CD8-positive, alpha-beta memory T cell (primary cell): ENCODE measurements at regions not wholly inside any gene's neighbourhood (a gene's known extent, or its start where the extent isn't known, plus 50 kb on each side); places are given as distances from the start of the nearest gene placed in this dataset.

Experiments used
- CTCF ChIA-PET: fragments of 350-600 bp; sonication (Branson Sonifier 250); formaldehyde crosslinking; loops from one replicate; lab custom pipeline; 2021; ENCODE audit warnings: antibody characterized with exemption; lab: Charles Lee
- POLR2A ChIA-PET: fragments of 350-600 bp; sonication (Branson Sonifier 250); formaldehyde crosslinking; loops from one replicate; lab custom pipeline; 2021; ENCODE audit warnings: antibody characterized with exemption; lab: Charles Lee
- DNase-seq, 5 donors: peaks; one replicate each; pipeline versions ENCODE4 v3.0.0 to v3.0.0-alpha.2; 2020 to 2022; ENCODE audit warnings: mixed read lengths in 1 of 5
- H3K27ac ChIP-seq: one replicate; pipeline ENCODE4 v1.7.0; 2013; ENCODE audit warnings: low read depth, mild to moderate bottlenecking, low read length, moderate library complexity
- H3K27me3 ChIP-seq: 2 replicates; pipeline ENCODE4 v1.7.0; 2013; ENCODE audit warnings: low read length, mild to moderate bottlenecking; ENCODE audit not compliant: insufficient read depth, poor library complexity, severe bottlenecking
- H3K36me3 ChIP-seq: 2 replicates; pipeline ENCODE4 v1.7.0; 2013; ENCODE audit warnings: mild to moderate bottlenecking, low read length, moderate library complexity; ENCODE audit not compliant: insufficient read depth
- H3K4me1 ChIP-seq: 2 replicates; pipeline ENCODE4 v1.7.0; 2013; ENCODE audit warnings: mild to moderate bottlenecking, low read length, moderate library complexity; ENCODE audit not compliant: insufficient read depth
- H3K4me3 ChIP-seq: 2 replicates; pipeline ENCODE4 v1.7.0; 2013; ENCODE audit warnings: mild to moderate bottlenecking, low read length
- H3K9me3 ChIP-seq: 2 replicates; pipeline ENCODE4 v1.7.0; 2013; ENCODE audit warnings: mild to moderate bottlenecking, low read length
- H3K27ac Mint-ChIP-seq, 8 donors: one replicate each; pipeline ENCODE4 v1.8.0; 2020 to 2021; ENCODE audit warnings: mixed read lengths in 8 of 8, mild to moderate bottlenecking in 6 of 8, inconsistent platforms in 3 of 8, moderate library complexity in 3 of 8
- H3K27me3 Mint-ChIP-seq, 2 donors: one replicate each; pipeline ENCODE4 v1.8.0; 2020 to 2021; ENCODE audit warnings: mixed read lengths in 2 of 2, mild to moderate bottlenecking in 1 of 2, moderate library complexity in 1 of 2
- H3K36me3 Mint-ChIP-seq, 3 donors: one replicate each; pipeline ENCODE4 v1.8.0; 2020 to 2021; ENCODE audit warnings: mixed read lengths in 3 of 3, inconsistent platforms in 1 of 3, mild to moderate bottlenecking in 1 of 3
- H3K4me1 Mint-ChIP-seq, 3 donors: one replicate each; pipeline ENCODE4 v1.8.0; 2020 to 2021; ENCODE audit warnings: mixed read lengths in 3 of 3, inconsistent platforms in 1 of 3, mild to moderate bottlenecking in 1 of 3
- H3K4me3 Mint-ChIP-seq, 7 donors: one replicate each; pipeline ENCODE4 v1.8.0; 2020 to 2021; ENCODE audit warnings: mixed read lengths in 7 of 7, mild to moderate bottlenecking in 6 of 7, moderate library complexity in 4 of 7, inconsistent platforms in 2 of 7
- H3K9me3 Mint-ChIP-seq, 5 donors: one replicate each; pipeline ENCODE4 v1.8.0; 2020 to 2022; ENCODE audit warnings: mixed read lengths in 5 of 5, mild to moderate bottlenecking in 3 of 5, moderate library complexity in 2 of 5, inconsistent platforms in 1 of 5

- Mint-ChIP-seq H3K36me3 (no peaks in the 10 kb centered on the region), H3K27me3 (no peaks in the 10 kb centered on the region), H3K9me3 (no peaks in the 10 kb centered on the region), H3K4me1 (peaks cover 28 to 33% (median 32%) of the 10 kb centered on the region in 3 donors), H3K27ac (peak overlapping the region in 5 of 8 donors; percentile 8 to 83 (median 47)), H3K4me3 (peak overlapping the region in 1 of 7 donors; percentile 33)
- no peak overlapping the region for H3K27ac ChIP-seq
- H3K36me3 ChIP-seq: no peaks in the 10 kb centered on the region
- H3K27me3 ChIP-seq: no peaks in the 10 kb centered on the region
- no peak overlapping the region for H3K4me3 ChIP-seq
- DNase-seq: no peak
- no peaks in the 10 kb centered on the region for H3K9me3 ChIP-seq
- POLR2A ChIA-PET: no interaction called here
- CTCF ChIA-PET: interaction anchor here (0.9 kb wide), 1 partner anchor 60 kb away, joined by 3 read pairs; no protein-coding TSS in a partner anchor
- peaks cover 8% of the 10 kb centered on the region for H3K4me1 ChIP-seq
Observed at GRCh38 chr3:4897765-4898453, 81.3 kb upstream of the BHLHE40 start.

DNA sequence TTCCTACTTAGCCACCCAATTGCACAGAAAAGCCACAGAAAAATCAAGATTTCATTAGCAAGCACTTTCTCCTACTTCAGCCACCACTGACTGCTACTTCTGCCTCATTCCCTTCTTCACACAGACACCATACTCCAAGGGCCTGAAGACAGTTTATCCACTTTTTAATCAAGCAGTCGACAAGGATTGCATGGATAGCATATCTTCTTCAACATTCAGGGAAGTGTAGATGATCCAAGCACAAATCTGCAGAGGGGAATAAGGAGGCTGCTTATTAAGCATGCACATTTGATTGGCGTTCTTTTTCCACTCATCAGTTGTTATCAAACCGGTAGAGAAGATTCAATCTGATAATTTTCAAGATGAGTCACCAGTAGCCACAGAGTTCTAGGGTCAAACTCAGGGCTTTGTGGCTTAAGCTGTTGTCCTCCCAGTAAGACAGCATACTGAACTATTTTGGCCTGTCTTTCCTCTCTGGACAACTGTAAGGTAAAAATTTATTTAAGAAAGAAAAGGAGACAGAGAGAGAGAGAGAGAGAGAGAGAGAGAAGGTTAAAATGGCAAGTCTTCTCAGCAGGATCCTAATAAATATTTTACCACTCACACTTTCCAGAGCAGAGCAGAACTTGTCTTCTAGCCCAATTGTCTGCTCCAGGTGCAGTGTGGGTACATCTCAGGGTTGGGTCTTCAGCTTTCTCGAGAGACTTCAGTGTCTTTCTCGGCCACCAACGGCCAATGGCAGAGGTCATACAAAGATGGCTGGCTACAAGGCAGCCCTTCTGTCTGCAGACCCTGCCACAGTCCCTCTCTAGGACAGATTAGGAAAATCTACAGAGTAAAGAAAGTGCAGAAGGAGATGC lies 80.6 kb upstream of the BHLHE40 start:
- no peaks in the 10 kb centered on the region for H3K27me3 Mint-ChIP-seq
- no peaks in the 10 kb centered on the region for H3K9me3 Mint-ChIP-seq
- H3K4me3 ChIP-seq: no peak overlapping the region
- ChIA-PET POLR2A (no interaction called here), CTCF (no interaction called here)
- H3K27ac ChIP-seq: no peak overlapping the region
- no peaks in the 10 kb centered on the region for H3K36me3 ChIP-seq
- no peaks in the 10 kb centered on the region for H3K36me3 Mint-ChIP-seq
- peak overlapping the region in 7 of 8 donors; percentile 8 to 89 (median 53) for H3K27ac Mint-ChIP-seq
- peaks cover 8% of the 10 kb centered on the region for H3K4me1 ChIP-seq
- peaks cover 28 to 33% (median 32%) of the 10 kb centered on the region in 3 donors for H3K4me1 Mint-ChIP-seq
- no peak for DNase-seq
- H3K4me3 Mint-ChIP-seq: peak overlapping the region in 1 of 7 donors; percentile 38
- H3K27me3 ChIP-seq: no peaks in the 10 kb centered on the region
- H3K9me3 ChIP-seq: no peaks in the 10 kb centered on the region

DNA sequence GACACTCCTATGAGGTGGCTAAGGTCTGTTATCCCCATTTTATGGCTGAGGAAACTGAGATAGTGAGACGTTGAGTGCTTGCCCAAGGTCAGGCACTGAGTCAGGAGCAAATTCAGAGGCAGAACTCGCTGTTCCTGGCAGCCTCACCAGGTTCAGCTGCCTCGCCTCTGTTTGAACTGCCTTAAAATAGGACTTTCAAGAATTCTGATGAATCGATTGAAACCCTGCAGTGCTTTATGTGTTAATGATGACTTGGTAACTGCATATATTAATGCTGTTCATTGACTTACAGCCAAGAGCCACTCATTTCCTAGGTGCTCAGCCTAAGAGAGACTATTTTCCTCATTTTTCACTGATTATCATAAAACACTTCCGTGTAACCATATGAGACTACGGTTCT lies 79.5 kb upstream of the BHLHE40 start:
- DNase-seq: no peak
- ChIA-PET CTCF (no interaction called here), POLR2A (no interaction called here)
- Mint-ChIP-seq H3K36me3 (no peaks in the 10 kb centered on the region), H3K27ac (peak overlapping the region in 7 of 8 donors; percentile 7 to 59 (median 34)), H3K4me3 (peak overlapping the region in 3 of 7 donors; percentile 2 to 17 (median 13)), H3K9me3 (no peaks in the 10 kb centered on the region), H3K4me1 (peaks cover 30 to 40% (median 39%) of the 10 kb centered on the region in 3 donors), H3K27me3 (no peaks in the 10 kb centered on the region)
- H3K36me3 ChIP-seq: no peaks in the 10 kb centered on the region
- no peaks in the 10 kb centered on the region for H3K27me3 ChIP-seq
- H3K4me3 ChIP-seq: no peak overlapping the region
- H3K27ac ChIP-seq: no peak overlapping the region
- H3K4me1 ChIP-seq: peaks cover 14% of the 10 kb centered on the region
- H3K9me3 ChIP-seq: no peaks in the 10 kb centered on the region

- DNase-seq: no peak
- Mint-ChIP-seq H3K9me3 (no peaks in the 10 kb centered on the region), H3K27ac (peak overlapping the region; percentile 7 to 59 (median 33)), H3K4me3 (peak overlapping the region in 5 of 7 donors; percentile 2 to 41 (median 17)), H3K4me1 (peaks cover 36 to 46% (median 44%) of the 10 kb centered on the region in 3 donors), H3K36me3 (no peaks in the 10 kb centered on the region), H3K27me3 (no peaks in the 10 kb centered on the region)
- Histone ChIP-seq H3K9me3 (no peaks in the 10 kb centered on the region), H3K4me3 (no peak overlapping the region), H3K36me3 (no peaks in the 10 kb centered on the region), H3K27me3 (no peaks in the 10 kb centered on the region), H3K4me1 (peaks cover 19% of the 10 kb centered on the region), H3K27ac (no peak overlapping the region)
- ChIA-PET CTCF (interaction anchor here (1.0 kb wide), 1 partner anchor 8 kb away, joined by 4 read pairs; no protein-coding TSS in a partner anchor), POLR2A (interaction anchor here (0.6 kb wide), 1 partner anchor 57 kb away, joined by 3 read pairs; no protein-coding TSS in a partner anchor)
Observed at GRCh38 chr3:4900298-4900697, 78.9 kb upstream of the BHLHE40 start.

GRCh38 chr3:4904811-4905695 lies 74.2 kb upstream of the BHLHE40 start:
- no peak for DNase-seq
- H3K27me3 Mint-ChIP-seq: no peaks in the 10 kb centered on the region
- H3K9me3 Mint-ChIP-seq: no peaks in the 10 kb centered on the region
- H3K4me1 Mint-ChIP-seq: peaks cover 39 to 67% (median 61%) of the 10 kb centered on the region in 3 donors
- Histone ChIP-seq H3K36me3 (no peaks in the 10 kb centered on the region), H3K27ac (no peak overlapping the region), H3K27me3 (no peaks in the 10 kb centered on the region), H3K9me3 (no peaks in the 10 kb centered on the region), H3K4me1 (peaks cover 38% of the 10 kb centered on the region), H3K4me3 (no peak overlapping the region)
- ChIA-PET CTCF (interaction anchor here (0.8 to 1.2 kb wide), 5 partner anchors 72 to 121 kb away, joined by 3 read pairs; no protein-coding TSS in a partner anchor), POLR2A (no interaction called here)
- peak overlapping the region; percentile 1 to 85 (median 36) for H3K27ac Mint-ChIP-seq
- no peaks in the 10 kb centered on the region for H3K36me3 Mint-ChIP-seq
- H3K4me3 Mint-ChIP-seq: peak overlapping the region in 2 of 7 donors; percentile 17 to 28

GRCh38 chr3:4906107-4906621 lies 73.1 kb upstream of the BHLHE40 start:
- H3K27me3 Mint-ChIP-seq: no peaks in the 10 kb centered on the region
- no peak overlapping the region for H3K4me3 ChIP-seq
- no peaks in the 10 kb centered on the region for H3K36me3 ChIP-seq
- no peak overlapping the region for H3K27ac ChIP-seq
- peak overlapping the region in 1 of 7 donors; percentile 56 for H3K4me3 Mint-ChIP-seq
- no peaks in the 10 kb centered on the region for H3K9me3 ChIP-seq
- POLR2A ChIA-PET: no interaction called here
- no peak for DNase-seq
- peaks cover 0 to 4% (median 0%) of the 10 kb centered on the region in 3 donors for H3K36me3 Mint-ChIP-seq
- H3K4me1 ChIP-seq: peaks cover 32% of the 10 kb centered on the region
- H3K4me1 Mint-ChIP-seq: peaks cover 34 to 58% (median 54%) of the 10 kb centered on the region in 3 donors
- peak overlapping the region in 2 of 8 donors; percentile 32 to 51 for H3K27ac Mint-ChIP-seq
- H3K27me3 ChIP-seq: no peaks in the 10 kb centered on the region
- CTCF ChIA-PET: interaction anchor here (0.8 to 1.2 kb wide), 3 partner anchors 71 to 117 kb away, joined by 3 read pairs; no protein-coding TSS in a partner anchor
- H3K9me3 Mint-ChIP-seq: no peaks in the 10 kb centered on the region

GRCh38 chr3:4907050-4907449 lies 72.2 kb upstream of the BHLHE40 start:
- no peaks in the 10 kb centered on the region for H3K36me3 ChIP-seq
- no peaks in the 10 kb centered on the region for H3K27me3 ChIP-seq
- Mint-ChIP-seq H3K4me1 (peaks cover 30 to 58% (median 51%) of the 10 kb centered on the region in 3 donors), H3K27ac (peak overlapping the region in 2 of 8 donors; percentile 28 to 76), H3K27me3 (no peaks in the 10 kb centered on the region), H3K4me3 (no peak overlapping the region), H3K9me3 (no peaks in the 10 kb centered on the region), H3K36me3 (peaks cover 0 to 6% (median 0%) of the 10 kb centered on the region in 3 donors)
- ChIA-PET CTCF (interaction anchor here (0.6 kb wide), 1 partner anchor 256 kb away, joined by 3 read pairs; no protein-coding TSS in a partner anchor), POLR2A (no interaction called here)
- H3K9me3 ChIP-seq: no peaks in the 10 kb centered on the region
- no peak overlapping the region for H3K27ac ChIP-seq
- no peak for DNase-seq
- no peak overlapping the region for H3K4me3 ChIP-seq
- peaks cover 32% of the 10 kb centered on the region for H3K4me1 ChIP-seq
